ENCODE measurements at regions not wholly inside any gene's neighbourhood (a gene's known extent, or its start where the extent isn't known, plus 50 kb on each side); places are given as distances from the start of the nearest gene placed in this dataset.

GRCh38 chr5:62786099-62786498 is 207.5 kb downstream of the LRRC70 start:
- TF ChIP-seq CTCF (IDR thresholded peaks at IDR 0.05), result no peak
- intact Hi-C loops (cut with DNase I; ENCODE audit: low total_unique reads), result loop anchor here (10.0 kb wide), 1 partner anchor 321 kb away; no protein-coding TSS in a partner anchor
- DNase-seq (ENCODE audit: low spot score in 2 of 2), result no peak
- no peak overlapping the region for H3K4me3 ChIP-seq (ENCODE audit: low read depth, poor library complexity, severe bottlenecking)
- 55 to 59% methylated on average over 1 of the region's 1 CpG for WGBS, 2 donors

GRCh38 chr5:62785588-62785987 is 207.0 kb downstream of the LRRC70 start:
- DNase-seq (ENCODE audit: low spot score in 2 of 2), result no peak
- TF ChIP-seq POLR2A (IDR thresholded peaks at IDR 0.05) (no peak), CTCF (IDR thresholded peaks at IDR 0.05) (no peak)
- WGBS, 2 donors, result 95 to 96% methylated on average over 6 of the region's 6 CpGs
- no peak overlapping the region for H3K4me3 ChIP-seq (ENCODE audit: low read depth, poor library complexity, severe bottlenecking)
- intact Hi-C loops (cut with DNase I; ENCODE audit: low total_unique reads), result loop anchor here (10.0 kb wide), 1 partner anchor 321 kb away; no protein-coding TSS in a partner anchor

GRCh38 chr5:62783374-62784057 is 204.9 kb downstream of the LRRC70 start:
- intact Hi-C loops (cut with DNase I; ENCODE audit: low total_unique reads), result loop anchor here (10.0 kb wide), 1 partner anchor 319 kb away; no protein-coding TSS in a partner anchor
- WGBS, 2 donors, result 65 to 67% methylated on average over 5 of the region's 5 CpGs
- DNase-seq (ENCODE audit: low spot score in 2 of 2), result no peak
- TF ChIP-seq POLR2A (IDR thresholded peaks at IDR 0.05) (no peak), CTCF (IDR thresholded peaks at IDR 0.05) (no peak)
- no peak overlapping the region for H3K4me3 ChIP-seq (ENCODE audit: low read depth, poor library complexity, severe bottlenecking)

- 83 to 88% methylated on average over 7 of the region's 7 CpGs for WGBS, 2 donors
- no peak for DNase-seq (ENCODE audit: low spot score in 2 of 2)
- no peak for TF ChIP-seq POLR2A (IDR thresholded peaks at IDR 0.05)
- TF ChIP-seq CTCF (IDR thresholded peaks at IDR 0.05), result no peak
- H3K4me3 ChIP-seq (ENCODE audit: low read depth, poor library complexity, severe bottlenecking), result no peak overlapping the region
- intact Hi-C loops (cut with DNase I; ENCODE audit: low total_unique reads), result loop anchor here (10.0 kb wide), 1 partner anchor 316 kb away; no protein-coding TSS in a partner anchor
These were observed 202.3 kb downstream of the LRRC70 start for GRCh38 chr5:62780888-62781287.

GRCh38 chr5:62780230-62780629 is 201.6 kb downstream of the LRRC70 start:
- no peak for DNase-seq (ENCODE audit: low spot score in 2 of 2)
- TF ChIP-seq CTCF (IDR thresholded peaks at IDR 0.05) (no peak), POLR2A (IDR thresholded peaks at IDR 0.05) (no peak)
- WGBS, 2 donors, result 79 to 80% methylated on average over 11 of the region's 11 CpGs
- intact Hi-C loops (cut with DNase I; ENCODE audit: low total_unique reads), result loop anchor here (10.0 kb wide), 1 partner anchor 315 kb away; no protein-coding TSS in a partner anchor
- H3K4me3 ChIP-seq (ENCODE audit: low read depth, poor library complexity, severe bottlenecking), result no peak overlapping the region

All from lower leg skin (tissue), 4 donors.